Heart right ventricle (tissue), 16 donors: ENCODE measurements at regions not wholly inside any gene's neighbourhood (a gene's known extent, or its start where the extent isn't known, plus 50 kb on each side); places are given as distances from the start of the nearest gene placed in this dataset.
"Not testable (repeated sequence)": the region's sequence is repeated elsewhere in the genome, so short reads cannot be mapped to it uniquely, and the experiment has no call there.

Experiments
- ATAC-seq, 8 donors: fragments of 200-7000 bp; cut with Tn5 transposase; one replicate each; pipeline ENCODE4 v1.9.1; 2020; ENCODE audit warnings: mild to moderate bottlenecking in 8 of 8, moderate library complexity in 8 of 8, moderate number of reproducible peaks in 1 of 8
- DNase-seq, 2 donors: peaks; one replicate each; pipeline ENCODE4 v3.0.0-alpha.2; 2020
- H3K27ac ChIP-seq, 10 donors: fragments of 200-600 bp; sonication (generic) in 2 of 10; one replicate each; pipeline versions ENCODE4 v1.5.0 to v1.8.0; 2020 to 2022; ENCODE audit warnings: mild to moderate bottlenecking in 3 of 10
- H3K27me3 ChIP-seq, 7 donors: fragments of 200-600 bp; one replicate each; pipeline ENCODE4 v1.8.0; 2021 to 2022; ENCODE audit warnings: mild to moderate bottlenecking in 2 of 7
- H3K36me3 ChIP-seq, 9 donors: fragments of 200-600 bp; sonication (generic) in 1 of 9; one replicate each; pipeline versions ENCODE4 v1.5.0 to v1.8.0; 2020 to 2022; ENCODE audit warnings: mild to moderate bottlenecking in 2 of 9
- H3K4me1 ChIP-seq, 9 donors: fragments of 200-600 bp; sonication (generic) in 1 of 9; one replicate each; pipeline versions ENCODE4 v1.5.0 to v1.8.0; 2020 to 2022; ENCODE audit warnings: mild to moderate bottlenecking in 4 of 9
- H3K4me3 ChIP-seq, 10 donors: fragments of 200-600 bp; sonication (generic) in 2 of 10; one replicate each; pipeline versions ENCODE4 v1.5.0 to v1.8.0; 2020 to 2022; ENCODE audit warnings: mild to moderate bottlenecking in 7 of 10, moderate library complexity in 2 of 10
- H3K9me3 ChIP-seq, 11 donors: fragments of 200-600 bp in 10 of 11; sonication (generic) in 2 of 11; one replicate each; pipeline versions ENCODE4 v1.5.0 to v1.8.0; 2013 to 2022; ENCODE audit warnings: mild to moderate bottlenecking in 2 of 11, control low read depth in 1 of 11, moderate library complexity in 1 of 11
- CTCF ChIP-seq, 9 donors: fragments of 200-600 bp; sonication (generic) in 2 of 9; IDR thresholded peaks; one replicate each; pipeline versions ENCODE4 v1.5.0 to v1.8.0; 2021 to 2022; ENCODE audit warnings: antibody characterized with exemption in 9 of 9, mild to moderate bottlenecking in 5 of 9, moderate library complexity in 1 of 9
- WGBS, 2 donors: extraction: QIAGEN DNeasy Blood & Tissue Kit; methylation state at CpG; one replicate each; pipeline ENCODE4 v1.1.7; 2013; ENCODE audit warnings: inconsistent platforms in 1 of 2; 5-methylcytosine and 5-hydroxymethylcytosine counted together
- intact Hi-C, 10 donors: fragments of 100-400 bp; cut with DNase I; formaldehyde crosslinking; loops; one replicate each; pipeline versions ENCODE4 v1.11.1 to v1.14.2; 2022
- donor health status: Arrhythmogenic right ventricular cardiomyopathy.
- donor health status: ischemic (EF 13 %, LVEDD 7.1; RV severe dilation, severe dysfunction).
- donor health status: healthy with polysubstance abuse.
- donor health status: DM: no; HTN: yes; CAD: no.
- donor health status: DM: no; HTN: no; CAD: no.
- donor health status: ischemic (EF 25% LVEDD 6.9; RV normal size, moderate dysfunction).
- donor health status: ischemic (EF 25% LVEDD 5.7; RV mildly dilated, moderate dysfunction).
- donor health status: healthy.
- donor health status: DM: yes; HTN: yes; CAD: no.
- donor health status: Ischemic cardiomyopathy.
- donor health status: ischemic (EF 35%, LVEDD 5.7; RV mildly dilated, moderate dysfunction).
- donor health status: nonischemic (EF 11% LVEDD 7.7; RV severe dilation, severe dysfunction).
- donor health status: DM: yes; HTN: yes; CAD: no.
- donor health status: PGD.
- donor health status: ischemic (EF 29% LVEDD 5.4; RV normal size, mild dysfunction).
- donor health status: nonischemic (EF 23%, LVEDD 6.1; RV moderate dilation, normal function).

GRCh38 chr12:88720231-88720630 lies 140.0 kb upstream of the KITLG start:
- H3K9me3 ChIP-seq, result no peaks in the 10 kb centered on the region
- H3K27me3 ChIP-seq, result no peaks in the 10 kb centered on the region
- DNase-seq (no peak), ATAC-seq (no peak)
- no peak overlapping the region for H3K27ac ChIP-seq
- intact Hi-C loops, result no loop called here
- no peaks in the 10 kb centered on the region for H3K36me3 ChIP-seq
- TF ChIP-seq CTCF (IDR thresholded peaks at IDR 0.05), result no peak
- no peak overlapping the region for H3K4me3 ChIP-seq
- H3K4me1 ChIP-seq, result no peaks in the 10 kb centered on the region

GRCh38 chr12:88717188-88717587 lies 136.9 kb upstream of the KITLG start:
- intact Hi-C loops, result no loop called here
- H3K27me3 ChIP-seq, result no peaks in the 10 kb centered on the region
- TF ChIP-seq CTCF (IDR thresholded peaks at IDR 0.05), result no peak
- no peaks in the 10 kb centered on the region for H3K9me3 ChIP-seq
- DNase-seq (no peak), ATAC-seq (no peak)
- no peaks in the 10 kb centered on the region for H3K36me3 ChIP-seq
- no peak overlapping the region for H3K27ac ChIP-seq
- H3K4me1 ChIP-seq, result no peaks in the 10 kb centered on the region
- H3K4me3 ChIP-seq, result no peak overlapping the region

GRCh38 chr12:88716240-88716639 lies 136.0 kb upstream of the KITLG start:
- no peak for TF ChIP-seq CTCF (IDR thresholded peaks at IDR 0.05)
- intact Hi-C loops, result no loop called here
- ATAC-seq (no peak), DNase-seq (no peak)
- H3K36me3 ChIP-seq, result no peaks in the 10 kb centered on the region
- H3K27me3 ChIP-seq, result no peaks in the 10 kb centered on the region
- H3K27ac ChIP-seq, result no peak overlapping the region
- no peak overlapping the region for H3K4me3 ChIP-seq
- H3K9me3 ChIP-seq, result no peaks in the 10 kb centered on the region
- no peaks in the 10 kb centered on the region for H3K4me1 ChIP-seq
- WGBS, 2 donors, result 91 to 93% methylated on average over 1 of the region's 1 CpG

- Histone ChIP-seq H3K4me1 (no peaks in the 10 kb centered on the region), H3K9me3 (no peaks in the 10 kb centered on the region), H3K36me3 (no peaks in the 10 kb centered on the region), H3K4me3 (no peak overlapping the region), H3K27ac (no peak overlapping the region), H3K27me3 (no peaks in the 10 kb centered on the region)
- intact Hi-C loops, result no loop called here
- DNase-seq (no peak), ATAC-seq (no peak)
- no peak for TF ChIP-seq CTCF (IDR thresholded peaks at IDR 0.05)
- 69 to 78% methylated on average over 2 of the region's 2 CpGs for WGBS, 2 donors
These were observed 135.4 kb upstream of the KITLG start for GRCh38 chr12:88715673-88716072.

- intact Hi-C loops, H3K27me3 ChIP-seq, H3K36me3 ChIP-seq, DNase-seq, H3K27ac ChIP-seq, ATAC-seq, H3K4me1 ChIP-seq, H3K4me3 ChIP-seq, H3K9me3 ChIP-seq: not testable (repeated sequence)
- WGBS, 2 donors, result 91 to 94% methylated on average over 25 of the region's 25 CpGs
These were observed 134.1 kb upstream of the KITLG start for GRCh38 chr12:88714263-88714882.
